ENCODE measurements at regions not wholly inside any gene's neighbourhood (a gene's known extent, or its start where the extent isn't known, plus 50 kb on each side); places are given as distances from the start of the nearest gene placed in this dataset.

DNA sequence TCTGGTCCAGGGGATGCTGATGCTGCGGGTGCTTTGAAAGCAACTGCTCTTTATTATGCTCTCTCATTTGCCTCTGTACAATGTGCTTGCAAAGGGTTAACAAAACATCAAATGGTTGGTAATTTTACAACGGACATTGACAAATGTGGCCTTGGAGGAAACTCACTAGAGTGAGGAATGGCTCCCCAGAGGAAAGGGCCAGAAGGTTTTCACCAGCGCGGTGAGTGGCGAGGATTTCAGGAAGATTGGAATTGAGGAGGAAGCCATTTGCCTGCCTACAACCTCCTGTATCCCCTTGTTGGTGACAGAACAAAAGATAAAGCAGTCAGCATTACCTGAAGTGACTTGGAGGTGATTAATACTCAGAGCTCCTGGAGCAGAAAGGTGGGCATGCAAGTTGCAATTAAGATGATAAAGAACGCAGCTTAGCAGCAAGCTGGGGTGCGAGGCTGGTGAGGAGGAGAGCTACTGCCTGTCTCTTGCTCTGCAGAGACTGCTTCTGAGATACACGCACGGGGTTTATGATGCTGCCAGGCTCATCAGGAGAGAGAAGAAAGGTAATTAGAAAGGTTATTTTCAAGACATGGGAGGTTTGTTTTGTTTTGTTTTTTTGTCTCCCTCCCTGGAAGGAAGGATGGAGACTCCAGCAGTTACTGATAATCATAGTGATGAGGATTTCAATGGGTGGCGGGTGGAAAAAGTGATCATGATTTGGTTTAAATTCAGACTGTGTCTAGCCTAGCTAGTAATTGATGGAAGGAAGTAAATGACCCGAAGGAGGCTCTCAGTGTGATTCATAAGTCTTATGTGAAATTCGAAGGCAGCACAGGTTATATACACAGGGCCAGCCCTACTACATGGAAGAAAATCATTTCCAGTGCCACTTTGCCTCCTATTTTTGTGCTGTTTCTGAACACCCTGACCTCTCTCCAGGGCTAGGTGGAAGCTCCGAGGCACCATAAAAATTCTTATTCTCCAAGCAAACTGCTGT, 141.6 kb upstream of the DTNBP1 start:
- no peaks in the 10 kb centered on the region for H3K36me3 Mint-ChIP-seq
- H3K4me3 Mint-ChIP-seq = no peak overlapping the region
- no peaks in the 10 kb centered on the region for H3K27me3 Mint-ChIP-seq
- H3K9me3 Mint-ChIP-seq = no peaks in the 10 kb centered on the region
- ATAC-seq = no peak
- H3K27ac Mint-ChIP-seq = no peak overlapping the region
- no peaks in the 10 kb centered on the region for H3K4me1 Mint-ChIP-seq

- H3K36me3 Mint-ChIP-seq = peaks cover 1% of the 10 kb centered on the region
- no peak for ATAC-seq
- H3K27me3 Mint-ChIP-seq = no peaks in the 10 kb centered on the region
- H3K4me1 Mint-ChIP-seq = no peaks in the 10 kb centered on the region
- no peak overlapping the region for H3K27ac Mint-ChIP-seq
- H3K4me3 Mint-ChIP-seq = no peak overlapping the region
- H3K9me3 Mint-ChIP-seq = peaks cover 4% of the 10 kb centered on the region
These were observed 139.6 kb upstream of the DTNBP1 start for GRCh38 chr6:15802466-15802865.

GRCh38 chr6:15801912-15802311, 139.1 kb upstream of the DTNBP1 start:
- no peak overlapping the region for H3K27ac Mint-ChIP-seq

DNA sequence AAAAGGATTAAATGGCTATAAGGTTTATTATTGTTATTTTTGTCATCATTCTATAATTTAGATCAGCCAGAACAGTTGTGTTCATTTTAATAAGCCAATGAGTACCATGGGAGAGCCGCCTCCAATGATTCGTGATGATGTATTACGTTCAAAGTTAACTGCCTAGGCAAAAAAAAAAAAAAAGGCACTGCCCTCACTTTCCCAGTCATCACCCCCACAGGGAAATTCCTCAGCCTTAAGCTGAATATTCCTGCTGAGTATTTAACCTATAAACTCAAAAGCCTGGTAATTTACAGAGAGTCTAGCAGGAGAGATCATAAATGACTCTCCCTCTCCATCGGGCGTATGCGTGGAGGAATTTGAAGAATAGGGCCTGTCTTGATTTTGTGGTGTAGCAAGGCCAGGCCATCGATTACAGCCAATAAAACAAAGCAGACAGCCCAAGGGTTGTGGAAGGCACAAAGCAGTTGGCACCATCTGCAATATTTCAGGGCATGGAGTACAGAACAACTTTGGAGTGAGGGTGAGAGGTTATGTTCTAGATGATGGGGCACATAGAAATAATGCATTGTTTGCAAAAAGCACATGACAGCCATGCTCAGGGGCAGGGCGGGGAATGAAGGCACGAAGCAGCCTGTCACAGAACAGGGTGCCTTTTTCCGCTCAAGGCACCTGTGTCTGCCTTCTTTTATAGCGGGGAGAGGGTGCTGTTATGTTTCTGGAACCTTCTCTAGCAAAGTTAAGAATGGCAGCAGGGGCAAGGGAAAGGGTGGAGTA, 138.2 kb upstream of the DTNBP1 start:
- H3K4me3 Mint-ChIP-seq = no peak overlapping the region
- H3K36me3 Mint-ChIP-seq = peaks cover 11% of the 10 kb centered on the region
- H3K27me3 Mint-ChIP-seq = no peaks in the 10 kb centered on the region
- H3K27ac Mint-ChIP-seq = no peak overlapping the region
- peaks cover 4% of the 10 kb centered on the region for H3K4me1 Mint-ChIP-seq
- no peak for ATAC-seq
- H3K9me3 Mint-ChIP-seq = peaks cover 15% of the 10 kb centered on the region

More at GRCh38 chr6:15801912-15802311, 139.1 kb upstream of the DTNBP1 start:
- Mint-ChIP-seq H3K4me1 (no peaks in the 10 kb centered on the region), H3K27me3 (no peaks in the 10 kb centered on the region), H3K9me3 (peaks cover 10% of the 10 kb centered on the region), H3K36me3 (peaks cover 7% of the 10 kb centered on the region), H3K4me3 (no peak overlapping the region)
- ATAC-seq = no peak

GRCh38 chr6:15798533-15799255, 135.9 kb upstream of the DTNBP1 start:
- ATAC-seq = no peak
- Mint-ChIP-seq H3K27me3 (no peaks in the 10 kb centered on the region), H3K27ac (no peak overlapping the region), H3K36me3 (peaks cover 13% of the 10 kb centered on the region), H3K4me3 (no peak overlapping the region), H3K9me3 (peaks cover 16% of the 10 kb centered on the region), H3K4me1 (peaks cover 6% of the 10 kb centered on the region)

- Mint-ChIP-seq H3K27me3 (no peaks in the 10 kb centered on the region), H3K4me1 (peaks cover 6% of the 10 kb centered on the region), H3K36me3 (peaks cover 13% of the 10 kb centered on the region), H3K9me3 (peaks cover 16% of the 10 kb centered on the region), H3K4me3 (no peak overlapping the region), H3K27ac (no peak overlapping the region)
- no peak for ATAC-seq
These were observed 134.0 kb upstream of the DTNBP1 start for GRCh38 chr6:15796844-15797243.

GRCh38 chr6:15796130-15796771, 133.4 kb upstream of the DTNBP1 start:
- Mint-ChIP-seq H3K9me3 (peaks cover 16% of the 10 kb centered on the region), H3K27ac (peak overlapping the region; percentile 4)

DNA sequence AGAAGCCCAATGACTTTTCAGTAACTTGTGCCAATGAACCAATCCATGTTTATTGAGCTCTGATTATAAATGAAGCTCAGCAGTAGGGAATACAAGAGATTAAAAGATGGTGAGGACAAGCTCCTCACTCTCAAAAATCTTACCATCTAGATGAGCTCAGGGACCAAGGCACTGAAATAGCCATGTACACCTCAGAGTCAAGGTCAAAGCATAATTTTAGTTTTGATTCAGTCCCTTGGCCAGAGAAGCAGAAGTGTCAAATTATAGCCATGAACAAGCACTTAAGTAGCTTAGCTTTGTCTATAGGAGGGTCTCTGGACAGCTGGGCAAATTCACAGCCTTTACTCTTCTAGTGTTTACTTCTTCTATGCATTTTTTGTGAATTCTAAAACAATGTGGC, 131.0 kb upstream of the DTNBP1 start:
- Mint-ChIP-seq H3K27ac (no peak overlapping the region), H3K4me3 (no peak overlapping the region), H3K9me3 (peaks cover 16% of the 10 kb centered on the region), H3K27me3 (no peaks in the 10 kb centered on the region), H3K36me3 (peaks cover 13% of the 10 kb centered on the region), H3K4me1 (peaks cover 6% of the 10 kb centered on the region)
- no peak for ATAC-seq

More at GRCh38 chr6:15796130-15796771, 133.4 kb upstream of the DTNBP1 start:
- peaks cover 6% of the 10 kb centered on the region for H3K4me1 Mint-ChIP-seq
- ATAC-seq = no peak
- H3K27me3 Mint-ChIP-seq = no peaks in the 10 kb centered on the region
- peaks cover 13% of the 10 kb centered on the region for H3K36me3 Mint-ChIP-seq
- H3K4me3 Mint-ChIP-seq = no peak overlapping the region

- ATAC-seq = no peak
- Mint-ChIP-seq H3K9me3 (peaks cover 14% of the 10 kb centered on the region), H3K27me3 (no peaks in the 10 kb centered on the region), H3K36me3 (peaks cover 13% of the 10 kb centered on the region), H3K27ac (no peak overlapping the region), H3K4me1 (peaks cover 6% of the 10 kb centered on the region), H3K4me3 (no peak overlapping the region)
These were observed 130.5 kb upstream of the DTNBP1 start for GRCh38 chr6:15793288-15793687.

GRCh38 chr6:15792842-15793241, 130.0 kb upstream of the DTNBP1 start:
- Mint-ChIP-seq H3K27me3 (no peaks in the 10 kb centered on the region), H3K36me3 (peaks cover 13% of the 10 kb centered on the region), H3K4me1 (peaks cover 6% of the 10 kb centered on the region), H3K9me3 (peaks cover 14% of the 10 kb centered on the region), H3K27ac (no peak overlapping the region), H3K4me3 (no peak overlapping the region)
- ATAC-seq = no peak

DNA sequence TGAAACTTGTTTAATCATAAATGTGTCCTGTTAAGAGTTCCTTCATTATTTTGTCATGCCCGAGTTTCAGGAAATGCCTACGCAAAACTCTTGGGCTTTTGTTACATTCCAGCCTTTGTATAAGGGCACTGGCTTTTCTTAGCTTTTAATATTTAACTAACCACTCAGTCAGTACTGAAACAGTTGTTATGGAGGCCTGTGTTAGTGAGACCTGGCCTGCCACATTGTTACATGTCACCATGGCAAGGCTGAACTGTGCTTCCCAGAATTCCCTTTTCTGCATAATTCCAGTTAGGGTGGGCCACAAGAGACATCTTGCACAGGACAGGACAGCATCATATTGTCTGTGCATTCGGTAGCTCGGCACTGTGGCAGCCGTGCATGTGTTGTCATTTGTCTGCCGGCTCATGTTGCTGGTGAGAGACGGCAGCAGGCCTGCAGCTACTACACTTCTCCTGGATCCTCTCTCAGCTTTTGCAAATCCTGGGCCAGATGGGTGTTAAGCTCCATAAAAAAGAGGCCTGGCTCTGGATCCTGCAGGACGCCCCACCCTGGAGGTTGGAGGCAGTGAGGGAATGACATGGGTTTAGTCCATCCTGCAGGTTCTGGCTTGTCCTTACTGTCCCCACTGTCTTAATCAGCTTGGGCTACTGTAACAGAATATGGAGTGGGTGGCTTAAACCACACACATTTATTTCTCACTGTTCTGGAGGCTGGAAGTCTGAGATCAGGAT, 128.8 kb upstream of the DTNBP1 start:
- peaks cover 11% of the 10 kb centered on the region for H3K9me3 Mint-ChIP-seq
- peaks cover 4% of the 10 kb centered on the region for H3K36me3 Mint-ChIP-seq
- no peaks in the 10 kb centered on the region for H3K27me3 Mint-ChIP-seq
- peaks cover 6% of the 10 kb centered on the region for H3K4me1 Mint-ChIP-seq
- no peak overlapping the region for H3K27ac Mint-ChIP-seq
- H3K4me3 Mint-ChIP-seq = no peak overlapping the region
- ATAC-seq = no peak

- H3K27ac Mint-ChIP-seq = no peak overlapping the region
- no peaks in the 10 kb centered on the region for H3K4me1 Mint-ChIP-seq
- no peak for ATAC-seq
- peaks cover 6% of the 10 kb centered on the region for H3K9me3 Mint-ChIP-seq
- H3K27me3 Mint-ChIP-seq = no peaks in the 10 kb centered on the region
- no peaks in the 10 kb centered on the region for H3K36me3 Mint-ChIP-seq
- H3K4me3 Mint-ChIP-seq = no peak overlapping the region
These were observed 127.3 kb upstream of the DTNBP1 start for GRCh38 chr6:15790116-15790515.

DNA sequence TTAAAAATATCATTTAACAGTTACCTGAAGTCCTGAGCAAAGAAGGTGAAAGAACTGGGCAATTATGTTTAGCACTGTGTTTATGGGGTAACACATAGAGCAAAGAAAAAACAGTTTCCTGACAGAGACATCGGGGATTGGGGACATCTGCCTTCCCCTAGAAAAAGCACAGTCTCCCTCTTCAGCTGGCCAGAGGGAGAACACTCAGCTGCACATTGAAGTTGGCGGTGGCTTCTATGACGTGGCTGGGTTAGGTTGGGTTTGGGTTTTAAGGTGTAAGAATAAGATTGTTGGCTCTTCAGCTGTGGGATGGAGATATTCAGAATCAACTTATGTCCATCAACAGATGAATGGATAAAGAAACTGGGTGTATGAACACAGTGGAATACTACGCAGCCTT, 124.0 kb upstream of the DTNBP1 start:
- Mint-ChIP-seq H3K9me3 (peaks cover 6% of the 10 kb centered on the region), H3K27me3 (no peaks in the 10 kb centered on the region), H3K4me1 (no peaks in the 10 kb centered on the region), H3K27ac (no peak overlapping the region), H3K4me3 (no peak overlapping the region), H3K36me3 (no peaks in the 10 kb centered on the region)
- ATAC-seq = no peak

DNA sequence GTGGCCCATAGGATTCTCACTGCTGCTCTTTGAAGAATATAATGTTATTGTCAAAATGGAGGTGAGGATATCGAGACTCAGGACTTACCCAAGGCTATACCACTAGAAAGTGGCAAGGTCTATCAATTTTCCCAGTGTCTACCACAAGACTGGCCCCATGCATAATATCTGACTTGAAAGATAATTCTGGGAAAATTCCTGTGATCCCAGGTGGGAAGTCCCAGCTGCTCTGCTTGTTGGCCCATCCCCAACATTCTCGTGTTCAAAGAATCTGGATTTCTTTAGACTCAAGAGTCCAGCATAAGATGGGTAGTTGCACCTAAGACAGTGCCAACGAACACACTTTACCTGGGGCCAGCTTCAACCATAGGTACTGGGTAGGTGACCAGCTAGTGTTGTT, 120.7 kb upstream of the DTNBP1 start:
- Mint-ChIP-seq H3K4me1 (no peaks in the 10 kb centered on the region), H3K27me3 (no peaks in the 10 kb centered on the region), H3K36me3 (no peaks in the 10 kb centered on the region), H3K9me3 (peaks cover 6% of the 10 kb centered on the region), H3K27ac (no peak overlapping the region), H3K4me3 (no peak overlapping the region)
- no peak for ATAC-seq

All from stimulated activated memory B cell treated with anti-CD40 and anti-IgM and Interleukin-4, amounts not matched to agents 10 μg/mL and 1 μg/mL and 100 μg/mL, for 72 hours (primary cell).